ENCODE measurements at regions not wholly inside any gene's neighbourhood (a gene's known extent, or its start where the extent isn't known, plus 50 kb on each side); places are given as distances from the start of the nearest gene placed in this dataset.
"Not testable (repeated sequence)": the region's sequence is repeated elsewhere in the genome, so short reads cannot be mapped to it uniquely, and the experiment has no call there.

GRCh38 chr4:27121830-27122229 lies 261.2 kb downstream of the STIM2 start:
- Histone ChIP-seq H3K9me3 (ENCODE audit: insufficient read depth, low read length) (peaks cover 35% of the 10 kb centered on the region; the same call in 1 of the 2 replicates), H3K4me1 (ENCODE audit: insufficient read depth, insufficient read length) (peaks cover 10% of the 10 kb centered on the region), H3K4me3 (ENCODE audit: insufficient read length, low read depth) (no peak overlapping the region), H3K27me3 (ENCODE audit: insufficient read depth, insufficient read length) (no peaks in the 10 kb centered on the region), H3K36me3 (ENCODE audit: insufficient read depth, insufficient read length, low read length) (no peaks in the 10 kb centered on the region), H3K9ac (ENCODE audit: insufficient read length, low read depth) (no peak overlapping the region)
- TF ChIP-seq YY1 (IDR thresholded peaks at IDR 0.05; ENCODE audit: insufficient read depth, insufficient read length) (no peak), ZNF274 (IDR thresholded peaks at IDR 0.05; ENCODE audit: low read depth, low read length) (no peak), SUZ12 (IDR thresholded peaks at IDR 0.05; ENCODE audit: extremely low read depth, insufficient read depth, insufficient read length) (no peak)
- DNase-seq (ENCODE audit: low read depth, low spot score) = no peak

DNA sequence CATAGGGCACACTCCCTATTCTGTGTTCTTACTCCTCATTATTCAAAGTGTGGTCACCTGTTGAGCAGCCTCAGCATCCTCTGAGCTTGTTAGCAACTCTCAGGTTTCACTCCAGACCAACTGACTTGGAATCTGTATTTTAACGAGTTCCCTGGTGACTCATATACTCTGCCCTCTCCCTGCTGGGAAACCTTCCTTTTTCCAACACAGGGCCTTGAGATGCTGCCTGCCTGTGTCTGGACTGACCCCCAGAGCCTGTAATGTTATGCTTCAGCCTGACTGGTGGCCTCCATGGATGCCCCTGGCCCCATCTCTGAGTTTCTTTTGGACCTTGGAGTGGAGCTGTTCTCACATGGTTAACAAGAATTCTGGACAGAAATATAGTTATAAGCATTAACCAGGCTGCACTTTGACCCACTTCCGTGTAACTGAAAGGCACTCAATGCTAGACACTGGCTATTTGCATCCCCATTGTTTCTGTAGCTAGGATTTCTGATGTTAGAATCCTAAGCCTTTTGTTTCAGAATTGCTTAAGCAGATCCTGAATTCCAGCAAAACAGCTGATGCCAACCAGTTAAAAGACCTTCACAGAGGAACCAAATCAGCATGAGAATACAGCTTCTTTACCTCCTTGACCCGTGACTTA lies 262.6 kb downstream of the STIM2 start:
- peak; percentile 95 for DNase-seq (ENCODE audit: low read depth, low spot score)
- no peaks in the 10 kb centered on the region for H3K27me3 ChIP-seq (ENCODE audit: insufficient read depth, insufficient read length)
- H3K9me3 ChIP-seq (ENCODE audit: insufficient read depth, low read length) = peaks cover 35% of the 10 kb centered on the region; the same call in 1 of the 2 replicates
- peaks cover 14% of the 10 kb centered on the region for H3K4me1 ChIP-seq (ENCODE audit: insufficient read depth, insufficient read length)
- no peak overlapping the region for H3K4me3 ChIP-seq (ENCODE audit: insufficient read length, low read depth)
- H3K36me3 ChIP-seq (ENCODE audit: insufficient read depth, insufficient read length, low read length) = no peaks in the 10 kb centered on the region
- no peak overlapping the region for H3K9ac ChIP-seq (ENCODE audit: insufficient read length, low read depth)
- TF ChIP-seq SUZ12 (IDR thresholded peaks at IDR 0.05; ENCODE audit: extremely low read depth, insufficient read depth, insufficient read length) = no peak

DNA sequence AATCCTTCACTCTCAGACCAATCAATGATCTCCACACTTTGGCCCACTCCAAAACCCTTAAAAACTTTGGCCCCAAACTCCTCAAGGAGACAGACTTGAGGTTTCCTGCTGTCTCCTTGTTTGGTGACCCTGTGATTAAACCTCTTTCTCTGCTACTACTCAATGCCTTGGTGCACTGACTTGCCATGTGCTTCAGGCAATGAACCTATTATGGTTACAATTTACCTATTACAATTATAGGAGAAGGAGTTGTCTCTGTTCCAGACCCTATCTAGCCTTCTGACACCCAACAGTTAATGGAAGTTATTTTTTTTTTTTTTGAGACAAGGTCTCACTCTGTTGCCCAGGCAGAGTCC lies 263.1 kb downstream of the STIM2 start:
- H3K27me3 ChIP-seq (ENCODE audit: insufficient read depth, insufficient read length) = no peaks in the 10 kb centered on the region
- H3K9ac ChIP-seq (ENCODE audit: insufficient read length, low read depth) = no peak overlapping the region
- peaks cover 35% of the 10 kb centered on the region; the same call in 1 of the 2 replicates for H3K9me3 ChIP-seq (ENCODE audit: insufficient read depth, low read length)
- no peaks in the 10 kb centered on the region for H3K36me3 ChIP-seq (ENCODE audit: insufficient read depth, insufficient read length, low read length)
- no peak for DNase-seq (ENCODE audit: low read depth, low spot score)
- no peak for TF ChIP-seq ZNF274 (IDR thresholded peaks at IDR 0.05; ENCODE audit: low read depth, low read length)
- no peak for TF ChIP-seq YY1 (IDR thresholded peaks at IDR 0.05; ENCODE audit: insufficient read depth, insufficient read length)
- no peak for TF ChIP-seq SUZ12 (IDR thresholded peaks at IDR 0.05; ENCODE audit: extremely low read depth, insufficient read depth, insufficient read length)
- peaks cover 14% of the 10 kb centered on the region for H3K4me1 ChIP-seq (ENCODE audit: insufficient read depth, insufficient read length)
- no peak overlapping the region for H3K4me3 ChIP-seq (ENCODE audit: insufficient read length, low read depth)

GRCh38 chr4:27126895-27127294 lies 266.3 kb downstream of the STIM2 start:
- H3K4me1 ChIP-seq (ENCODE audit: insufficient read depth, insufficient read length) = peaks cover 14% of the 10 kb centered on the region
- H3K9ac ChIP-seq (ENCODE audit: insufficient read length, low read depth); H3K36me3 ChIP-seq (ENCODE audit: insufficient read depth, insufficient read length, low read length); DNase-seq (ENCODE audit: low read depth, low spot score); H3K27me3 ChIP-seq (ENCODE audit: insufficient read depth, insufficient read length); H3K4me3 ChIP-seq (ENCODE audit: insufficient read length, low read depth): not testable (repeated sequence)
- H3K9me3 ChIP-seq (ENCODE audit: insufficient read depth, low read length) = peaks cover 30% of the 10 kb centered on the region; the same call in 1 of the 2 replicates

DNA sequence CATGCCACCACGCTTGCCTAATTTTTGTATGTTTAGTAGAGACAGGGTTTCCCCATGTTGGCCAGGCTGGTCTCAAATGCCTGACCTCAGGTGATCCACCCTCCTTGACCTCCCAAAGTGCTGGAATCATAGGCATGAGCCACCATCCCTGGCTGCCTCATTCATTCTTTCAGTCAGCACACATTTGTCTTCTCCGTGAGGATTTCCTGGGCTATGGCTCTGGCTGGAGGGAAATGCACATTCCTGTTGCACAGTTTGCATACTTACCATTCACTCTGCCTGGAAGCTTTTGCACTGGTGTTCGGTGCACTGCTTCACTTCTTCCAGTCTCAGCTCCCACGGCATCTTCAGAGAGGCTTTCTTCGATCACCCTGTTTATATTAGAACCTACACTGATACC lies 267.8 kb downstream of the STIM2 start:
- Histone ChIP-seq H3K9me3 (ENCODE audit: insufficient read depth, low read length) (peaks cover 36% of the 10 kb centered on the region; the same call in 1 of the 2 replicates), H3K9ac (ENCODE audit: insufficient read length, low read depth) (no peak overlapping the region), H3K27me3 (ENCODE audit: insufficient read depth, insufficient read length) (no peaks in the 10 kb centered on the region), H3K36me3 (ENCODE audit: insufficient read depth, insufficient read length, low read length) (no peaks in the 10 kb centered on the region), H3K4me1 (ENCODE audit: insufficient read depth, insufficient read length) (peaks cover 9% of the 10 kb centered on the region), H3K4me3 (ENCODE audit: insufficient read length, low read depth) (no peak overlapping the region)
- no peak for DNase-seq (ENCODE audit: low read depth, low spot score)
- TF ChIP-seq SUZ12 (IDR thresholded peaks at IDR 0.05; ENCODE audit: extremely low read depth, insufficient read depth, insufficient read length) (no peak), YY1 (IDR thresholded peaks at IDR 0.05; ENCODE audit: insufficient read depth, insufficient read length) (no peak), ZNF274 (IDR thresholded peaks at IDR 0.05; ENCODE audit: low read depth, low read length) (no peak)

- TF ChIP-seq YY1 (IDR thresholded peaks at IDR 0.05; ENCODE audit: insufficient read depth, insufficient read length) (no peak), ZNF274 (IDR thresholded peaks at IDR 0.05; ENCODE audit: low read depth, low read length) (no peak), SUZ12 (IDR thresholded peaks at IDR 0.05; ENCODE audit: extremely low read depth, insufficient read depth, insufficient read length) (no peak)
- peaks cover 4% of the 10 kb centered on the region for H3K4me1 ChIP-seq (ENCODE audit: insufficient read depth, insufficient read length)
- no peak overlapping the region for H3K9ac ChIP-seq (ENCODE audit: insufficient read length, low read depth)
- no peaks in the 10 kb centered on the region for H3K36me3 ChIP-seq (ENCODE audit: insufficient read depth, insufficient read length, low read length)
- no peak overlapping the region for H3K4me3 ChIP-seq (ENCODE audit: insufficient read length, low read depth)
- H3K9me3 ChIP-seq (ENCODE audit: insufficient read depth, low read length) = peaks cover 36% of the 10 kb centered on the region
- DNase-seq (ENCODE audit: low read depth, low spot score) = no peak
- H3K27me3 ChIP-seq (ENCODE audit: insufficient read depth, insufficient read length) = no peaks in the 10 kb centered on the region
Measured at GRCh38 chr4:27129871-27130366, 269.3 kb downstream of the STIM2 start.

GRCh38 chr4:27132497-27132896 lies 271.9 kb downstream of the STIM2 start:
- peaks cover 1% of the 10 kb centered on the region for H3K4me1 ChIP-seq (ENCODE audit: insufficient read depth, insufficient read length)
- TF ChIP-seq YY1 (IDR thresholded peaks at IDR 0.05; ENCODE audit: insufficient read depth, insufficient read length) (no peak), ZNF274 (IDR thresholded peaks at IDR 0.05; ENCODE audit: low read depth, low read length) (no peak), SUZ12 (IDR thresholded peaks at IDR 0.05; ENCODE audit: extremely low read depth, insufficient read depth, insufficient read length) (no peak)
- no peaks in the 10 kb centered on the region for H3K27me3 ChIP-seq (ENCODE audit: insufficient read depth, insufficient read length)
- no peak overlapping the region for H3K4me3 ChIP-seq (ENCODE audit: insufficient read length, low read depth)
- DNase-seq (ENCODE audit: low read depth, low spot score) = no peak
- peaks cover 35% of the 10 kb centered on the region for H3K9me3 ChIP-seq (ENCODE audit: insufficient read depth, low read length)
- H3K36me3 ChIP-seq (ENCODE audit: insufficient read depth, insufficient read length, low read length) = no peaks in the 10 kb centered on the region
- no peak overlapping the region for H3K9ac ChIP-seq (ENCODE audit: insufficient read length, low read depth)

All from NT2/D1 (cell line).